ENCODE measurements at regions not wholly inside any gene's neighbourhood (a gene's known extent, or its start where the extent isn't known, plus 50 kb on each side); places are given as distances from the start of the nearest gene placed in this dataset.

DNA sequence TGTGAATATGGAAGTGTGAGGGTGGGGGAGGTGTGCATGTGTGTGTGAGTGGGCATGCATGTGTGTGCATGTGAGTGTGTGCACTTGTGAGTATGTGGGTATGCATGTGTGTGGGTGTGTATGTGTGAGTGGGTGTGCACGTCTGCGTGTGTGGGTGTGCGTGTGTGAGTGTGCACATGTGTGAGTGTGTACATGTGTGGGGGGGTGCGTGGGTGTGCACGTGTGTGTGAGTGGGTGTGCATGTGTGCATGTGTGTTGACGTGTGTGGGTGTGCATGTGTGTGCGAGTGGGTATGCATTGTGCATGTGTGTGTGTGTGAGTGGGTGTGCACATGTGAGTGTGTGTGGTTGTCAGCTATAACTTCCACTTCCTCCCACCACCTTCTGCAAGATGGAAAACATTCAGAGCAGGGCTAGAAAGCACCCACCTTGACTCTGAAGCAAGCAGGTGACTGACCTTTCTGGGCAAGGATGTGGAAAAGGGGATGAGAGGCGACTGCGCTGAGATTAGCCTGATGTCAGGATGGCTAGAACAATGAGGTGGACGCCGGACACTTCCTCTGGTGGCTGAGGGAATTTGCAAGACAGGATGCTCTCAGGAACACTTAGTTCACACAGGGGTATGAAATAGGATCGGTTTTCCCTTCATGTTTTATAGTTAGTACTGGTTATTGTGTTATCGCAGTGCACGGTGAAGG lies 103.6 kb downstream of the ACKR3 start:
- DNase-seq (ENCODE audit: low read depth in 2 of 2), result no peak

DNA sequence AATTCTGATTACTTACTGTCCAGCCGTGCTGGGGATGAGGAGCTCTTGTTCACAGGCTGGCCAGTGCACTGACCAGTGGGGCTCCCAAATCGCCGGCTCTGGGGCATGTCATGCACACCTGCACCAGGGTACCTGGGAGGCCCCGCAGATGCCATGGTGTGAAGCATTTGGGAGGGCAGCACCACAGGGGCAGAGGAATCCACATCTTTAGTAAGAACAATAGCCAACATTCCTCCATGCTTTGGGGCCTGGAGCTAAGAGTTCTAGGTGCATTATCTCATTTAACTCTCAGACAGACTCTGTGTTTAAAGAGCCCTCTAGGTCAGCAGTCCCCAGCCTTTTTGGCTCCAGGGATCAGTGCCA lies 104.2 kb downstream of the ACKR3 start:
- DNase-seq (ENCODE audit: low read depth in 2 of 2), result no peak

DNA sequence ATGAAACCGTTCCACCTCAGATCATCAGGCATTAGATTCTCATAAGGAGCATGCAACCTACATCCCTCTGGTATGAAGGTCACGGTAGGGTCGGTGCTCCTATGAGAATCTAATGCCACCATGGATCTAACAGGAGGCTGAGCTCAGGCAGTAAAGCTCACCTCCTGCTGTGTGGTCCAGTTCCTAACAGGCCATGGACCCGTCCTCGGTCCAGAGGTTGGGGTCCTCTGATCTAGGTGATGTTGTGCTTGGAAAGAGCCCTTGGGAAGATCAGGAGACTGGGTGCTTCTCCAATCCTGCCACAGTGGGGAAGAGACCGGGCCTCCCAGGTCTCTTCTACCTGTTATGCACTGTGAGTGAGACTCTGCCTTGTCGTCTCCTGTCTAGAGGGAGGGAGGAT lies 104.6 kb downstream of the ACKR3 start:
- DNase-seq (ENCODE audit: low read depth in 2 of 2), result no peak

DNA sequence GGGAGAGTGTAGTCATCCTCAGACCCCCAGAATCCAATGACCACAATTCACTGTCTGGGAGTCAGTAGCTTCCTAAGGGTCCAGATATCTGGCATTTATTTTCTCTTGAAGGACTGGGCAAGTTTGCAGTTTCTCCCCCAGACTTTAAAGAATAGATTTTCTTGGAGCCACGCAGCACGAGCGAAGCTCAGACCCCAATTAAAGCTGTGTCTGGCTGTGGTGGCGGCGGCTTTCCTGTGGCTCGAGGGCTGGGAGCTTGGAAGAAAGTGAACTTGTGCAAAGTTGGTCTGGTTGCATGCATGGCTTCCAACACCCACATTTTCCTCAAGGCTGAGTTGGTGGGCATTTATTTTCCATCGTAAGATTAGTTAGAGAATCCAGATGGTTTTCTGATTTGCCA lies 105.0 kb downstream of the ACKR3 start:
- no peak for DNase-seq (ENCODE audit: low read depth in 2 of 2)

DNA sequence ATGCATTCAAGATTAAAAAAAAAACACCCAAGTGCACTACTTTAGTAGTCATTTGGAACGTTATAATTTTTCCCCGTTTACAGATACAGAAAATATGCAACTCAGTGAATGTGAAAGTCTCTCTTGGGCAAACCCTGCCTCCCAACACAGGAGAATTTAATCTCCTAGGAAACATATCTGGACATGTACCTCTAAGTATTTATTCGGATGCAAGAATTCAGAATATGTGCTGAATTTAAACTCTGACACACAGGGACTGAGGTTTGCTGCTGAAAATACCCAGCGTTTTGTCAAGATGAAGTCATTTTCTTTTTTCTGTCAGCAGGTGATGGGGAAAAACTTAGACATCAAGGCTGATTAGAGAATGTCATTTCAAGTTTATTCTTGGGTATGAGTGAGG lies 105.4 kb downstream of the ACKR3 start:
- DNase-seq (ENCODE audit: low read depth in 2 of 2), result no peak

DNA sequence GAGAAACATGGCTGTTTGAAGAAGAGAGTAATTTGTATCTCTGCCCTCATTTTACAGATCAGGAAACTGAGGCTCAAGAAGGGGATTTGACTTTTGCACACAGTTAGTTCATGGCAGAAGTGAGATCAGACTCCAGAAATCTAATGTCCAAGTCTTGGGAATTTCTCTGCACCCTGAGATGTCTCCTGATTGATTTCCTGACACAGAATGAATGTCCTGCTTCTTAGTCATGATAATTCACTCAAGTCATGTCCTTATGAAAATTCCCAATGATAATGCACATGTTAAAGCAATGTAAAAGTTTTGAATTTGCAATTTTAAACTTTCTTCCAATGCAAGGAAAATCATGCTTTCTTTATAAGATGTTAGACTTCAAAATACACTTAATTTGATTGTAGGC lies 105.9 kb downstream of the ACKR3 start:
- DNase-seq (ENCODE audit: low read depth in 2 of 2), result no peak

DNA sequence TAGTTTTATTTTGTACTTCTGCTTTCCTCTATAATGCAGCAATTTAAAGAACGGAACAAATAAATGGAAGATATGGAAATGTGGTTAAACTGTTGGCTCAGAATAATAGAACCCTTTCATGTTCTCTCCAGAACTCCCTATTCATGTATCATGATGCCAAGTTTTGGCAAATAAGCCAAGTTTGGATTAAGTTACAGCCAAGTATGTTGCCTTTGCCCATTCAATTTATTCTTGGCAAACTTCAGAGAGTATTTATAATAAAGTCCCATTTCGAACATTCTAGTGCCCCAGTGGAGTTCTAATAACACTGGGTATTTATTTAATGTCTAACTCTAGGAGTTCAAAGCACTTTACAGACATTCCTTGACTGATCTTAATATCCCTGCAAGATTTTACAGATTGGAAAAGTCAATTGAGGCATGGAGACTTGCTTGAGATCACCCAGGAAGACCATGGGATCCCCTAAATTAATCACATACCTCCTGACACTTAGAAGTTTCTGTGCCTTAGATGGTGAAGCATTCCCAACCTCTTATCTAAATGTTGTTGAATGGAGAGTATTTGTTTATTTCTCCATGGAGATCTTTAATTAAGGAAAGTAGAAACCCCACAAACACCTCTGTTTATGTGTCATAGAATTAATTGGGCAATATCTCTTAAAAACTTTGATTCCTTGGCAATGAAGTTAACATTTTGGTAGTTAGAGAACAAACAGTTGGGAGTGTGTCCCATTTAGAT lies 106.7 kb downstream of the ACKR3 start:
- DNase-seq (ENCODE audit: low read depth in 2 of 2), result no peak

DNA sequence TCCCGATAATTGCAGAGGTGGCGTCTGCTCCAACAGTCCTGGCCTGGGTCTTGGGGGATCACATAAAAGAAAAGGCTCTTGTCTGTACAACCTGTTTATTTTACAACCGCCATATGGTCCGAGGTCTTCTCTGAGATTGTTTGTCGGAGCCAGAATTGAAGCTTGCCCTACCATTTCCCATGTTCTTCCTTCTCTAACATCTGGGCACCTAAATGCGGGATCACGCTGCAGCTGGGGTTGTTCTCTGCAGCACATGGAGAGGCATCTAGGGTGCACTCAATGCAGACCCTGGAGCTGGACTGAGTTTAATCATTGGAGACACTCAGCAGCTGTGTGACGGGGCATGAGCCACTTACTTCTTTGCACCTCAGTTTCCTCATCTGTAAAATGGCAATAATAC lies 107.7 kb downstream of the ACKR3 start:
- DNase-seq (ENCODE audit: low read depth in 2 of 2), result no peak

DNA sequence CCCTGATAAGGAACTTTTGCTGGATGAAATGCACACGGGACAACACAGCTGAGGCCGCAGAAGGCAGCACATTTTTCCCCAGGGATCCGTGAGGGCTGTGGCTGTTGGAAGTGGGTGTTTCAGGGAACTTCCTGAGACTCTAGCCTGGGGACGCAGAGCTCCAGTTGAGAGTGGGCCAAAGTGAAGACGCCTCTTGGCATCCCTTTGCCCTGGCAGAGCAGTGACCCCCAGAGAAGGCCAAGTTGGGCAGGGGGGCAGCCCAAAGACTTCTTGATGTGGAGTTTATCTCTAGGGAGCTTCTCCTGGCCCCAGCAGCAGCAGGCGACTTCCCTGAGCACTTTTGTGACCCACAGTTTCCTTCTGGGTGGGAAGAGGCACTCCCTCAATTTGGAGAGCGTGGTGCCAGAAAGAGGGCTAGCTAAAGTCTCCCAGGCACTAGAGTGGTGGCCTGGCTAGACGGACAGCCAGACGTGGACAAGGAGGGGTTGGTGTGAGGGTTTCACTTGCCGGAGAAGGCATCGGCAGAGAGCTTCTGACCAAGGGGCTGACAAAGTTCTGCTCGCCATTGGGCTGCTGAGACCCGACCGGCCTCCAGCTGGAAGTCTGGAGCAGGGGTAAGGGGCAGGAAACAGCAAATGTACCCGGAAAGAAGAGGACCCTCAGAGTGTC lies 108.8 kb downstream of the ACKR3 start:
- DNase-seq (ENCODE audit: low read depth in 2 of 2), result no peak

DNA sequence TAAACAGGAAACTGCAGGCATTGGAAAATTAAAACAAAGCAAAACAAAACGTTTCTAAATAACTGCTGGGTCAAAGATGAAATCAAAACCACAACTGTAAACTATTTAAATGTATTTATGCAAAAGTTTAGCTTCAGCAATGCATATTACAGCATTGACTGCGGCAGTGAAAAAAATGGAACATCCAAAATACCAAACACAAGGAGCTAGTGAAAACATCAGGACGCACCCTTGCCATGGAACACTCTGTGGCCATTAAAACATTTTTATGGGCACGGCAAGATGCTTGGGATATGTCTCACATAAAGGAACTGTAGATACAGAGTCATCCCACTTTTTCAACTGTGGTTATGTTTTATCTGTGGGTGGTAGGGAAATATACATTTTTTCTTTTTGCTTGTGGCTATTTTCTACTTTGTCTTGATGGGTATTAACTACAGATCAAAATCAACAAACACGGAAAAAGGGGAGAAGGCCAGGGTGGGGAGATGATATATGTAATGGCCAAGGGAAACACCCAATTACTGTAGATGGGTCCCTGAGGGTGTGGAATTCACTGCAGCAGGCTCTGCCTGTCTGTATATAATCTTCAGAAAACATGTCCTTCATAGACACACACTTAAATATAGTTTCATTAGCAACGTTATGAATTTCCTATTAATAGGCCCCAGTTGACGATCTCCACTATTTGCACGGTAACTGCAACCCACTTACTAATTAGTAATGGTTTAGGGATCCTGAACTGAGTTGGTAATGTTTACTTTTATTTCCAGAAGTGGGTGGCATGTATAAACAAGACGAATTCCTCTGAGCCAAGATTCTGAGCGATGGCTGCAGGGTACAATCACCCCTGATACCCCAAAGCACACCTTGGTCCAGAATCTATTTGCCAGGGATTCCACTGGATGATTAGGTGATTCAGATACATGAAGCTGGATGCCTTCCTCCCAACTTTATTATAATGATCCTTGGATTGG lies 110.5 kb downstream of the ACKR3 start:
- peak; percentile 85 to 86 for DNase-seq (ENCODE audit: low read depth in 2 of 2)

DNA sequence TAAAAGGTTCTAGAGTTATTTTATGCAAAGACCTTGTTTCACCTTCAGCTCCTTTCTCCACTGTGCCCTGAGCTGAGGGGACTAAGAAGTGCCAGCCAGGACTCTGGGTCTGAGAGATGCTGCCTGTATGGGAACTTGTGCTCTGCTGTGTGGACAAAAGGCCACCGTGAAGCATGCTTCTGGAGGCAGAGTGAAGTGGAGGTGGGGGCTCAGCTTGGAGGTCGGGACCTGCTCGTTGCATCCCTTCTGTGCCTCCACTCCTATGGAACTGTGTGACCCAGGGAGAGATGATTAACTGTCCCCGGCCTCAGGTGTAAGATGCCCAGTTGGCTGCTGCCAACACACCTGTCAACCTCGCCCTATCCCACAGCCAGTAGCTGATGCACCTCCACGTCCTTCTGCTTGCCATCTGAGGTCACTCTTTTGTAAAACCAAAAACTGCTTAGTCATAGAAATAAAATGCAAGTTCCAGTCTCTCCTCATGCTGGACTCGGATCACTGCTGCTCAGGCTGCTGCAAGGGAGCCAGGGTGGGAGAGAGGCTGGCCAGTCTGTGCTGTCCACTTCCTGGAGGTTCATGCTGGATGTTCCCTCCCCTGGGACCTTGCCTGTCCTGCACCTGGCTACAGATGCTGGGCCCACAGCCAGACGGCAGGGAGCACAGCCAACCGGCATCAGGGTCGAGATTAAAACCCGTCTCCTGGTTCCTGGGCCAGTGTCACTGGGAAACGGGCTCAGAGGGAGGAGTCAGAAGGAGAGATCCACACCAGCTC lies 113.2 kb downstream of the ACKR3 start:
- DNase-seq (ENCODE audit: low read depth in 2 of 2), result no peak

DNA sequence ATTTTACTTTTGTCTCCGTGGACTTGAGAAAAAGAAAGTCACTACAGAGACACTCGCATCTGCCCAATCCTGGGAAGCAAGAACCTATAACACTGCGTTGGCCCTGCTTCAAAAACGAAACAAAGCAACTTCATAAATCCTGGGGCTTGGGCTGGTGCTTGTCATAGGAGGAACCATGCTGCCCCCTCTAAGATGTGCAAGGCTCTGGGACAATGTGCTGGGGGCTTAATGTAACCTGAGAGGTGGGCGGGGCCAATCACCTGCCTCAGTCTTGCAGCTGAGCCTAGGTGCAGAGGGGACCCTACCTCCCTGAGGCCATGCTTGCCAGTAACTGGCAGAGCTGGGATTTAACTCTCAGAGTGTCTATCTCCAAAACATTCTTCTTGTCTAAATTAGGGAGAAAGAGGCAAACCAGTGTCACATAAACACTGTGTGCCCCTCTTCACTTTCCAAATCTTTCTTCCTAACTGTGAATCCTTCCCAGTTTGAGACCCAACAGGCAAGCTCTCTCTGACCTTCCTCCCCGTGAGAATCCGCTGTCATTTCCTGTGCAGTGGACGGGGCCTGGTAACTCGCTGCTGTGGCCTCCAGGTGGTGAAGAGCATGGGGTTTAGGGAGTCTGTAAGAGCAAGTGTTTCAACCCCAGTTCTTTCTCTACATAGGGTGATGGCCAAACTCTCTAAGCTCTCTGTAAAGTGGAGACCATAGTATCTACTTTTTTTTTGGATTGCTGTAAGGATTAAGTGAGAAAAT lies 115.1 kb downstream of the ACKR3 start:
- DNase-seq (ENCODE audit: low read depth in 2 of 2), result no peak

DNA sequence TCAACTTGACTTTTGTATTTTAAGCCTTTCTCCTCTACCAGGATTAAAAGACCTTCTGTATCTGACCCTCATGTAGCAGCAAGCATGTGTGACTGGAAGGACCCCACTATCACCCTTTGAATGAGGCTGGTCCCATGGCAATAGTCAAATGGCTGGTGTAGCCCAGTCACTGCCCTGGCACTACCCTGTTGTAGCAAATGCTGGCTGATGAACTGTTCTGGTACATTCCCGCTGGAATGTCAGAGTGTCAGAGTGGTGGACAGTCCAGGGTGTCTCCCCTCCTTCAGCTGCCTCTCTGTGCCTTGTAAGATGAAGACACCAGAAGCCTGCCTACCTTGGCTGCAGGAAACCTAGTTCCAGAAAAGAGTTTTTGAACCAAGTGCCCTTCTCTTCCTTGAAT lies 115.7 kb downstream of the ACKR3 start:
- no peak for DNase-seq (ENCODE audit: low read depth in 2 of 2)

DNA sequence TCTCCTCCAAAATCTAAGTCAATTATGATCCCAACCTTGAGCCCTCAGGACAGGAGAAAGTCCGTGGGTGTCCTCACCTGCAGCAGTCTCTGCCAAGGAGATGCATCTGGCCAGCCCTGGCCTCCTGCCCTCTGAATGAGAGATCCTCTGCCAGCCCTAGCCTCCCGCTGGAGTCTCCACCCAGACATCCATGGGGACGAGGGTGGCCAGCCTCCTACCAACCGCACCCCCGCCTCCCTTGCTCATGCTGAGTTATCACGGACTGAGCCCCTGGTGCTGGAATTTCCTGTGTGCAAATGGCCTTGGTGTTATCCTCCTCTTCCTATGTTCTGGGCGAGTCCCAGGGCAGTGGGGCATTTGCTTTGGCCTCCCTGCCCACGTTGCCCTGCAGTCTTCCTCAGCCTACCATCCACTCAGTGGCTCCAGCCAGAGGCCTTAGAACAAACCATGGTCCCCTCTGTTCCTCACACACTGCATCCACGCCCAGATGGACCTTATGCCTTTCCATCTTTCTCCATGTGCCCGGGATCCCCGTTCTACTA lies 116.4 kb downstream of the ACKR3 start:
- no peak for DNase-seq (ENCODE audit: low read depth in 2 of 2)

DNA sequence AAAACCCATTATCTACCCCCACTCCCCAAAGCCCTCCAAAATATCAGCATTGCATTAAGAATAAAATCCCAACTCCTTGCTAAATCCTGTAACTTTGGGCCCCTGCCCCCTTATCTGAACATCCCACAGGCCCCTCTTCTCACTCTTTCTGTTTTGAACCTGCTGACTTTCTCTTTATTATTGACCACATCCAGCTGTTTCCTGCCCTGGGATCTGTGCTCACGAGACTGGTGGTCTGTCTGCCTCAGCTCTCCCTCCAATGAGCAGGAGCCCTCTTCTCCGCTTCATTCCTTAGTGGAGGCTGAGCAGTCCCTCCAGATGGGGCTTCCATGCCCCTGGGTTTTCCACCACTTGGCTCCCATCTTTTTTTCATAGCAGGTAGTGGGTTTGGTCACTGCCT lies 116.9 kb downstream of the ACKR3 start:
- DNase-seq (ENCODE audit: low read depth in 2 of 2), result no peak

DNA sequence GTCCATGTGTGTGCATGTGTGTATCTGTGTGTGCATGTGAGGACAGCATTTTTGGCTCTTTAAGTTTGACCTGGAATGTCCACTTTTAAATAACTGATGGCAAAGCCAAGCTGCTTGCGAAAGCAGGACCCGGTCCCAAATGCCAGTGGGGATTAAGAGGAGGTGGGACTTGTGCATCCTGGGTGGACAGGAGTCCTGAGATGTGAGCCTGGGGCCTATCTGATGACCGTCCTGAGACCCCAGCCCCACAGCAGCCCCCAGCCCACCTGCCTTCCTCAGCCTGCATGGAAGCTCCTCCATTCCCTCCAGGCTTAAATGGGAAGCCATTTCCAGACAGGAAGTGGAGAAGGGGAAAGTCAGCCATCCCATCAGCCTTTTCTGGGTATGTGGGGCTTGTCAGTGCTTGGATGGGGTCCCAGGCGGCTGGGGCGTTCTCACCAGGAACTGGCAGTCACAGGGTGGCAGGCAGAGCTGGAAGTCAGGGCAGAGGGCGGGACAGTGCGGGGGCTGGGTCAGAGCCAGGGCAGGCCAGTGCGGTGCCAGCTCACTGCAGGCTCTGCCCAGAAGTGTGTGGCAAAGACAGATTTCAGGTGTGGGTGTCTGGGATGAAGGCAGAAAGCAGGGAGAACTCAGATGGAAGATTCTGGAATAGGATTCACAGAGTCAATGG lies 117.8 kb downstream of the ACKR3 start:
- DNase-seq (ENCODE audit: low read depth in 2 of 2), result no peak

DNA sequence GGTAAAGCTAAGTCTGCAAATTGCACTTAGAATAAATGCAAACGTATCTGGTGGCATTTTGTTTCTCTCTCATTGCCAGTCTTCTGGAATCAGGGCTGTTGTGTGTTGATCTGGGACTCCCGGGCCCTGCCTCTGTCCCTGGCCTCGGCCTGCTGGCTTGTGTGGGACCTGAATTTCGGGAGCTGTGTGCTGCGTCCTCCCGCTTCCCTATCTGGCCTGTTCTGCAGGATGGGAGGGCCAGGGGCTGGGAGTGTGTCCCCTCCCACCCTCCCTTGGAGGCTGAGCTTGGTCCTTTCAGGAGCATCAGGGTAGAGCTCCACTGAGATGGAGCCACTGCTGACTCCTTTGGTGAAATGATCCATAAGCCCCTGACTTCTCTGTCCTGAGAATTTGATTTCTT lies 118.5 kb downstream of the ACKR3 start:
- DNase-seq (ENCODE audit: low read depth in 2 of 2), result no peak

DNA sequence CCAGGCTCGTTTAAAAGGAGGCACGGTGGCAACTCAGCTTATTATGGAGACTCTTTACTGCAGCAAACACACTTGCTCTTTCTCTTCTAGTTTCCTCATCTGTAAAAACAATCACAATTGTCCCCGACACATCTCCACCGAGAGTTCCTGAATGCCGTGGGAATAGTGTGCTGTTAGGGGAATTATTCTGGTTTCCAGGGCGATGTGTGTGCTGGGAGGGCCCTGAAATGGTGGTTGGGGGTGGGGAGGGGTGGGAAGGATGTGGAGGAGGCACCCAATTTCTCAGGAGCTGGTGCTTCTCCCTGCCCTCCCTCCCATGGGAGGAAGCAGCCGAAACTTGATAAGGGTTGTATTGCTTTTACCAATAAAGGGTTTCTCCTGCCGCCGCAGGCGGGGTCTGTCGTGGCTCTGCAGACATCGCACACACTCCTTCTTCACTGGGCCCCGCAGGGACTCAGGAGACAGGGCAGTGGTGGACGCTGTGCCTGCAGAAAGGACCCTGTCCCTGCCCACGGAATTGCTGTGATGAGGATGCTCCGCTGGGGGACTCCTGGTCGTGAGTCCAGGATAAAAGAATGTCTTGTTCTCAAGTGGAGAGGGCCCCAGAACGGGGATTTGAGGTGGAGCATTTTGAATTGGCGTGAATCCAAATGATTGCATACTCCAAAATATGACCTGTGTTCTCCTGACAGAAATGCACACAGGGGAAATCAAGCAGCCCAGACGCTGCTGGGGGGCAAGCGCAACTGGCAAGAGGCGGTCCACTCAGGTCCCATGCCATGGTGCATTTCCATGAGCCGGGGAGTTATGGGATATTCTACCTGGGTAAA lies 119.2 kb downstream of the ACKR3 start:
- no peak for DNase-seq (ENCODE audit: low read depth in 2 of 2)

DNA sequence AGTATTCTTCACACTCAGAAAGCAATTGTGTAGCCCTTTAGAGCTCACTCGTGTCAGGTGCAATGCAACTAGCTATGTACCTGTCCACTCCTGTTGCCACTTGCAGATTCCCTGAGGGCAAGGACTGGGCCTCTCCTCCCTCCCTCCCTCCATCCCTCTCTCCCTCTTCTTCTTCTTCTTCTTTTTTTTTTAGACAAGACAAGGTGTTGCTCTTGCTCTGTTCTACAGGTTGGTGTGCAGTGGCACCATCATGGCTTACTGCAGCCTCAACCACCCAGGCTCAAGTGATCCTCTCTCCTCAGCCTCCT lies 119.7 kb downstream of the ACKR3 start:
- no peak for DNase-seq (ENCODE audit: low read depth in 2 of 2)

Data from fibroblast of skin of left quadriceps (primary cell).